Islet precursor cell (in vitro differentiated cells): ENCODE measurements at regions not wholly inside any gene's neighbourhood (a gene's known extent, or its start where the extent isn't known, plus 50 kb on each side); places are given as distances from the start of the nearest gene placed in this dataset.
A peak's percentile ranks its signal among the peaks of the same experiment; 100 is the strongest.
"Not testable (repeated sequence)": the region's sequence is repeated elsewhere in the genome, so short reads cannot be mapped to it uniquely, and the experiment has no call there.

Experiments used
- DNase-seq: peaks from one replicate; pipeline ENCODE4 v3.0.0-alpha.2; 2018

DNA sequence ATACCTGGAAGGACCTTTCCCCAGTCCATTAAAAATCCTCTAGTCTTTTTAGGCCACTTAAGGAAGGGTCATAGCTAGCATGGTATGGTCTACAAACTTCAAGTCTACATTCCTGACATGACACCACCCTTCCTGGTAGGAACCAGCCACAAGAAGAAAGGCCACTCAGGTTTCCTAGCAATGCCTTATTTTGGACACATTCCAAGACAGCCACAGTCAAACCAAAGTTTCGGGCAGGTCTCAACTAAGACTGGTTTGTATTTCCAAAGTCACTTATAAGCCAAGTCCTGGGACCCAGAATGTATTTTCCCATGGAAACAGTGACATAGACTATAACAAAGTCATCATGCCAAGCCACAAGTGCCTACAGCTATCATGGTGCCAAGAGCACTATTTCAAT lies 50.6 kb upstream of the SLC44A3 start:
- DNase-seq: no peak

DNA sequence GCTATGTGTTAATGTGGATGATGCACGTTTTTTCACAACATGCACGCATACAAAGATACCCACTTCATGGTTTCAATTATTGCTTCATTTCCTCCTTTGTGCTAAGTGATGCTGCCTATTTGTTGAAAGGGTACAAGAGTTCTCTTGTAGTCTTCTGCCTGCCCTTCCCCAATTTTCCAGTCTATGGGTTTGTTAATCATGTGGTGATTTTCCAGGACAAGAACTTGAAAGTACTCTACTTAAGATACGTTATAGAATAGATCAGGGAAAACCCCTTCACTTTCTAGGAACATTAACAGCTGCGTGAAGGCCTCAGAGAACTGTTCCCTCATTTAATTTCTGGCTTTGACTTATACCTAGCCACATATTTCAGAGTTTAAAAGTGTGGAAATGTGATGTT lies 52.1 kb upstream of the SLC44A3 start:
- DNase-seq: no peak

GRCh38 chr1:94765958-94766357 lies 54.2 kb upstream of the SLC44A3 start:
- no peak for DNase-seq

DNA sequence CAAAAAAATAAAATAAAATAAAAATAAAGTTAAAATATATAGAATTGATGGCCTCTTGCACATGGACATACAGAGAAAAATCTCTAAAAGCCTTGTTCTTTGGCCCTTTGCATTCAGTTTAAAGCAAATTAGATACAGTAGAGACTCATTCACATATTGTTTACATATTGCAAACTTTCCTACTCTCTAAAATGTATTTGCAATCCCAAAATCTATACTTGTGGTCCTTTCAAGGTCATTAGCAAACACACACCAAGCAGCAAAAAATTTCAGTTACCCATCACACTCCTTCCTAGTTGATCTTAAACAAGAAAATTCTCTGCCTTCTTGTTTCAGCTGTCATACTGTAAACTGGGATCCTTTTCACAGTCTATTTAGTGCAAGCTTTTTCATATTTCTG lies 61.0 kb upstream of the SLC44A3 start:
- no peak for DNase-seq

GRCh38 chr1:94757931-94758330 lies 62.2 kb upstream of the SLC44A3 start:
- peak; percentile 66 for DNase-seq

- DNase-seq: peak; percentile 68
These were observed 64.5 kb upstream of the SLC44A3 start for GRCh38 chr1:94755675-94756074.

DNA sequence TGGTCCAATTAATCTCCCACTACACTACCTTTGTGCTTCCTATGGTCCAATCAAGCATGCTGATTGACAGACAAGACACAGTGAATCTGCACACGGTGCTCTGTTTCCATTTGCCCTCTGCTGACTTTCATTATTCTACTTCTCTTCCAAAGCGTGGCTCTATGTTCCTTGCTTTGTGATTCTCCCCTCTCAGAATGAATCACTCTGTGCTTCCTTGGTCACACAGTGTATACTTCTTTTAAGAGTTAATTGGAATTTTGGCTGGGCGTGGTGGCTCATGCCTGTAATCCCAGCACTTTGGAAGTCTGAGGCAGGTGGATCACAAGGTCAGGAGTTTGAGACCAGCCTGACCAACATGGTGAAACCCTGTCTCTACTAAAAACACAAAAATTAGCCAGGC lies 65.1 kb upstream of the SLC44A3 start:
- DNase-seq: not testable (repeated sequence)

- no peak for DNase-seq
These were observed 65.6 kb upstream of the SLC44A3 start for GRCh38 chr1:94754570-94754969.

- no peak for DNase-seq
These were observed 66.1 kb upstream of the SLC44A3 start for GRCh38 chr1:94754095-94754494.

GRCh38 chr1:94753171-94753972 lies 66.8 kb upstream of the SLC44A3 start:
- no peak for DNase-seq

DNA sequence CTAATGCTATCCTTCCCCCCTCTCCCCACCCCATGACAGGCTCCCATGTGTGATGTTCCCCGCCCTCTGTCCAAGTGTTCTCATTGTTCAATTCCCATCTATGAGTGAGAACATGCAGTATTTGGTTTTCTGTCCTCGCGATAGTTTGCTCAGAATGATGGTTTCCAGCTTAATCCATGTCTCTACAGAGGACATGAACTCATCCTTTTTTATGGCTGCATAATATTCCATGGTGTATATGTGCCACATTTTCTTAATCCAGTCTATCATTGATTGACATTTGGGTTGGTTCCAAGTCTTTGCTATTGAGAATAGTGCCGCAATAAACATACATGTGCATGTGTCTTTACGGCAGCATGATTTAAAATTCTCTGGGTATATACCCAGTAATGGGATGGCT lies 68.7 kb upstream of the SLC44A3 start:
- DNase-seq: not testable (repeated sequence)

DNA sequence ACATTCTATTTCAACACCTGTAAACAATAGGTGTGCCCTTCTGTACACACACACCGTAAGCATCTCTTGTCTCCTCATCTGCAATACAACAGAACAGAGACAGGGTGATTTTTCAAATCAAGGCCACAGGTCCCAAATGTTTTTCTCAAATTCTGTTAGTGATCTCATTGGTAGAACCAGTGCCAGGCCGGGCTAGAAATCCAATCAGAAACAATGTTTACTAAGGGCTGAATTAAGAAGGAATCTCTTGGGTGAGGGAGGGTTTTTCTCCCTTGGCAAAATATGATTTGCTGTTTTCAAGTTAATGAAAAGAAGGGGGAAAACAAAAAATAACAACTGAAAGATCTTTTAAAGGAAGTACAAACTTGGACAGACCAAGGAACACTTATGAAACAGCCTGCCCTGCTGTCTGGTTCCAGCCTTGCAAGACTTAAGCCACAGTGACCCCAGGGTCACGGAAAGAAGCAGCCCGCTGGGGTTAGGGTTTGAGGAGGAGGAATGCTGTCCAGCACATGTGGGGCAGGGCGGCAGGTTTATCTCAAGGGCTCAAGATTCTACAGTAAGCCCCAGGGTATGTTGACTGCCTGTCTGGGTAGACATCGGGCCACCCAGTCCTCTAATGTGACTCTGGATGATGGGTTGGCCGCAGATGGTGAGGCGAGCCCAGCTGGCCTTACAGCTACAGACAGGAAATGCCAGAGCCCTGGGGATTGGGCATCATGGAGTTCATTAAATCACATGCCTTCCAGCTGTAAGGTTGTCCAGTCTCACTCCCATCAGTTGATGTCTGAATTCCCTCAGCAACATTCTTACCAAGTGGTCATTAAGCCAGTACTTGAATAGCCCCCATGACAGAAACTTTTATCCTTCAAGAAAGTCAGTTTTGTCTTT lies 73.3 kb upstream of the SLC44A3 start:
- DNase-seq: peak; percentile 92

DNA sequence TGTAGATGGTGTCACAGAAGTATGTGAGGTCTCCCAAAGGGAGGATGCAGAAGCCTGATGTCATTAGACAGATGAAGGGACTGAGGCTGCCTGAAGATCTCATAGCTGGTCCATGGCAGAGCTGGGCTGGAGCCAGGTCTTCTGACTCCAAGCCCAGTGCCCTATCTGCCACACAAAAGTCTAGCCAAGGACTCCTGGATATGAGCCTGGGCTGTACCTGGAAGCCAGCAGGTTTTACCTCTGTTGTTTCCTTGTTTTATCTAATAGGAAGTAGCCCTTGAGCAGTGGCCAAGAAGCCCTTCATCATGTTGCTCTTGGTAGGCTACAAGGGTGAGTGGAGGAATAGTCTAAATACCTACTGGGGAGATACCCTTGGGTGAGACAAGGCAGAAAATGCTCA lies 74.4 kb upstream of the SLC44A3 start:
- DNase-seq: no peak

DNA sequence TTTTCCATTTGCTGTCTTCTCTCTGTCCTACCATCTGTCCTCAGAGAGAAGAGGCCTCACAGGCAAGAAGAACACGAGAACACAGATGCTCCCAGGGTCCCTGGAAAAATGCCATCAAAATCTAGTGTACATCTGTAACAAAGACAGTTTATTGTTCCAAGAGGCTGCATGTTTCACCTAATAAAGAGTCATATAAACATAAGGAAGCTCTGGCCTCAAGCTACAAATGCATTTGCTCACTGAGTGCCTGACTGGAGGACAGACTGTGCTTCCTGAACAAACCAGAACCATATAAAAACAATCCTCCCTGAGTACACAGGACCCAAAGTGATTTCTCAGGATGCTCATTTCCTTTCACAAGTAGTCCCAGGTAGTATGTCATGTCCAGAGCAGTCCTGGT lies 76.3 kb upstream of the SLC44A3 start:
- DNase-seq: no peak

- DNase-seq: no peak
These were observed 78.2 kb upstream of the SLC44A3 start for GRCh38 chr1:94741996-94742395.

GRCh38 chr1:94741510-94741909 lies 78.6 kb upstream of the SLC44A3 start:
- no peak for DNase-seq

DNA sequence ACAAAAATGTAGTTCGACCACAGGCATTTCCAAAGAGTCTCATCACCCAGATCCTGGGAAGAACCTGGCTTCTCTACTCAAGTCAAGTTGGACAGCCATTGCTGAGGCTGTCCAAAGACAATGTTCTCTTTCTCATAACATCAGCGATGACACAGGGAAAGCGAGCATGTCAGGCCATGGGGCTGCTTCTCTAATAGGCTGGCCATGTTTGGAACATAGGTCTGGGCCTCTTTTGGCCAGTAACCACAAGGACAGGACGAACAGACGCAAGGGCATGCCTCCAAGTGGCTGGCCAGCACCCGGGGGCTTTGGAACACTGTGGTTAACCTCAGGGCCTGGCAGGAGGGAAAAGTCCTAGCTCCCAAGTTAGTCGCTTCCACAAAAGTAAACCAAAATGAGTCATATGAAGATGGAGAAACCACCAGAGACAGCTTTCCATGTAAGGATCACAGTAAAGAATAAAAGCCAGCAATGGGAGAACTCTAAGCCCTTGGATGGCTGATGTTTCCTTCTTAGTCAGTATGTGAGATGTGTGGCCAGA lies 80.6 kb upstream of the SLC44A3 start:
- peak; percentile 90 for DNase-seq

DNA sequence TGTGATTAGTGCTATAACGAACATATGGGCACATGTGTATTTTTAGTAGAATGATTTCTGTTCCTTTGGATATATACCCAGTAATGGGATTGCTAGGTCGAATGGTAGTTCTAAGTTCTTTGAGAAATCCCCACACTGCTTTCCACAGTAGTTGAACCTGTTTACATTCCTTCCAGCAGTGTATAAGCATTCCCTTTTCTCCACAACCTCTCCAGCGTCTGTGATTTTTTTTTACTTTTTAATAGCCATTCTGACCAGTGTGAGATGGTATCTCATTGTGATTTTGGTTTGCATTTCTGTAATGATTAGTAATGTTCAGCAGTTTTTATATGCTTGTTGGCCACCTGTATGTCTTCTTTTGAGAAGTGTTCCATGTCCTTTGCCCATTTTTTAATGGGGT lies 81.8 kb upstream of the SLC44A3 start:
- no peak for DNase-seq

- DNase-seq: no peak
These were observed 82.8 kb upstream of the SLC44A3 start for GRCh38 chr1:94737124-94737998.

DNA sequence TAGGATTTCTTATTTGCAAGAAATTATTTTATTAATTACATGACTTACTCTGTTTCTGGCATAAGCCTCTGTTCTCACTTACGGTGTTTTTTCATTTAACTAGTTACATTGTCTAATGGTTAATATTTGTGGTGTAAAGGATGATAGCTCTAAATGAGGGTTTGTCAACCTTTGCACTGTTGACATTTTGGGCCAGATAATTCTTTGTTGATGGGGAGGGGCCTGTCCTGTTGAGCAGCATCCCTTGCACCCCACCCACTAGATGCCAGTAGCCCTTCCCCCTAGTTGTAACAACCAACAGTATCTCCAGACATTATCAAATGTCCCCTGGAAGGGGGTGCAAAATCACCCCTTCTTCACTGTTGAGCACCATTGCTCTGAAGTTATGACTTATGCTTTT lies 83.6 kb upstream of the SLC44A3 start:
- no peak for DNase-seq

- DNase-seq: no peak
These were observed 84.1 kb upstream of the SLC44A3 start for GRCh38 chr1:94736073-94736472.

GRCh38 chr1:94734963-94735901 lies 84.9 kb upstream of the SLC44A3 start:
- peak; percentile 94 for DNase-seq
